HL-60 (cell line): ENCODE measurements at regions not wholly inside any gene's neighbourhood (a gene's known extent, or its start where the extent isn't known, plus 50 kb on each side); places are given as distances from the start of the nearest gene placed in this dataset.

Source experiments
- DNase-seq, 2 experiments: peaks; one replicate each; pipeline ENCODE4 v3.0.0-alpha.2; 2010 to 2020; ENCODE audit warnings: low read depth in 1 of 2, low spot score in 1 of 2
- H3K27ac ChIP-seq: fragments of 250-450 bp; sonication (Bioruptor Pico); replicated peaks from 2 replicates; pipeline ENCODE4 v1.5.1; 2020; ENCODE audit warnings: mild to moderate bottlenecking, moderate library complexity
- H3K27me3 ChIP-seq: fragments of 250-450 bp; sonication (Bioruptor Pico); 2 replicates; pipeline ENCODE4 v1.5.1; 2021; ENCODE audit warnings: mild to moderate bottlenecking, moderate library complexity; ENCODE audit not compliant: insufficient read depth, poor library complexity, severe bottlenecking
- H3K4me3 ChIP-seq: replicated peaks from 2 replicates; pipeline ENCODE4 v1.5.1; 2011; ENCODE audit warnings: mild to moderate bottlenecking, control low read depth, low read length; ENCODE audit not compliant: insufficient read depth
- GABPA ChIP-seq: IDR thresholded peaks from 2 replicates; pipeline ENCODE4 v1.6.1; 2012; ENCODE audit warnings: low read depth
- POLR2AphosphoS5 ChIP-seq: IDR thresholded peaks from 2 replicates; pipeline ENCODE4 v1.6.1; 2012; ENCODE audit warnings: low read depth
- SPI1 ChIP-seq: IDR thresholded peaks from 2 replicates; pipeline ENCODE4 v1.6.1; 2012; ENCODE audit warnings: low read depth, mild to moderate bottlenecking, borderline replicate concordance
- TF ChIP-seq, protein P1 (sequence below): IDR thresholded peaks from one replicate; pipeline ENCODE4 v1.5.1; 2011; ENCODE audit warnings: low read length, control low read depth, inconsistent platforms; ENCODE audit not compliant: insufficient read depth
- TF ChIP-seq, protein P2 (sequence below): IDR thresholded peaks from 2 replicates; pipeline ENCODE4 v1.6.1; 2012; ENCODE audit warnings: low read depth; ENCODE audit not compliant: insufficient replicate concordance

DNA sequence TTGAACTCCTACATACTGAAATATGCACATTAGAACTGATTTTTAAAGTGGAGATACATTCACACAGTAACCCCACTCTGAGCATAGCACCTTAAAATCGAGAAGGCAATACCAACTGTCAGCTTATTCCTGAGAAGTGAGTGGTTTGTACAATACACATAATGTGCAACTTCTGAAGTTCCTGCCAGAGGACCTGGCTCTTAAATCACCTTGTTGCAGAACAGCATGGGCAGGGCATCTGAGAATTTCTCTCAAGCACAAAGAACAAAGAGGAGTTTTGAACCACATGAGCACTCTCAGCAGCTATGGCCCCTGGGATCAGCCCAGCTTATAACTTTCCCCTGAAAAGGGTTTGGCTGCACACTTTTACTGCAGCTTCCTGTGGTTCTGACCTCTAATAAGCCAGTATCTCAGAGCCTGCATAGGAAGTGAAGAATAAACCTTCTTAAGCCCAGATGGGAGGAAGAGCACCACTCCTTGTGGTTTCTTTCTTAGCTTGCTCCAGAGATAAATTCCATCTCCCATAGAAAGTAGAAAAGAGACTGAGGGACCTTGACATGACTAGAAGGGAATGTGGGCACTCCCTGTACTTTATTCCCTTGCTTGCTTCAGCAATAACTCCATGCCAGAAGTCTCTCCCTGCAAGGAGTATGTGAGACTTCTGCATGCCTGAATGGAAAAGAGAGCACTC, 862.3 kb downstream of the SUCLG1 start:
- DNase-seq, result no peak
- TF ChIP-seq, protein P1, sequence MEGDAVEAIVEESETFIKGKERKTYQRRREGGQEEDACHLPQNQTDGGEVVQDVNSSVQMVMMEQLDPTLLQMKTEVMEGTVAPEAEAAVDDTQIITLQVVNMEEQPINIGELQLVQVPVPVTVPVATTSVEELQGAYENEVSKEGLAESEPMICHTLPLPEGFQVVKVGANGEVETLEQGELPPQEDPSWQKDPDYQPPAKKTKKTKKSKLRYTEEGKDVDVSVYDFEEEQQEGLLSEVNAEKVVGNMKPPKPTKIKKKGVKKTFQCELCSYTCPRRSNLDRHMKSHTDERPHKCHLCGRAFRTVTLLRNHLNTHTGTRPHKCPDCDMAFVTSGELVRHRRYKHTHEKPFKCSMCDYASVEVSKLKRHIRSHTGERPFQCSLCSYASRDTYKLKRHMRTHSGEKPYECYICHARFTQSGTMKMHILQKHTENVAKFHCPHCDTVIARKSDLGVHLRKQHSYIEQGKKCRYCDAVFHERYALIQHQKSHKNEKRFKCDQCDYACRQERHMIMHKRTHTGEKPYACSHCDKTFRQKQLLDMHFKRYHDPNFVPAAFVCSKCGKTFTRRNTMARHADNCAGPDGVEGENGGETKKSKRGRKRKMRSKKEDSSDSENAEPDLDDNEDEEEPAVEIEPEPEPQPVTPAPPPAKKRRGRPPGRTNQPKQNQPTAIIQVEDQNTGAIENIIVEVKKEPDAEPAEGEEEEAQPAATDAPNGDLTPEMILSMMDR, result no peak
- TF ChIP-seq, protein P2, sequence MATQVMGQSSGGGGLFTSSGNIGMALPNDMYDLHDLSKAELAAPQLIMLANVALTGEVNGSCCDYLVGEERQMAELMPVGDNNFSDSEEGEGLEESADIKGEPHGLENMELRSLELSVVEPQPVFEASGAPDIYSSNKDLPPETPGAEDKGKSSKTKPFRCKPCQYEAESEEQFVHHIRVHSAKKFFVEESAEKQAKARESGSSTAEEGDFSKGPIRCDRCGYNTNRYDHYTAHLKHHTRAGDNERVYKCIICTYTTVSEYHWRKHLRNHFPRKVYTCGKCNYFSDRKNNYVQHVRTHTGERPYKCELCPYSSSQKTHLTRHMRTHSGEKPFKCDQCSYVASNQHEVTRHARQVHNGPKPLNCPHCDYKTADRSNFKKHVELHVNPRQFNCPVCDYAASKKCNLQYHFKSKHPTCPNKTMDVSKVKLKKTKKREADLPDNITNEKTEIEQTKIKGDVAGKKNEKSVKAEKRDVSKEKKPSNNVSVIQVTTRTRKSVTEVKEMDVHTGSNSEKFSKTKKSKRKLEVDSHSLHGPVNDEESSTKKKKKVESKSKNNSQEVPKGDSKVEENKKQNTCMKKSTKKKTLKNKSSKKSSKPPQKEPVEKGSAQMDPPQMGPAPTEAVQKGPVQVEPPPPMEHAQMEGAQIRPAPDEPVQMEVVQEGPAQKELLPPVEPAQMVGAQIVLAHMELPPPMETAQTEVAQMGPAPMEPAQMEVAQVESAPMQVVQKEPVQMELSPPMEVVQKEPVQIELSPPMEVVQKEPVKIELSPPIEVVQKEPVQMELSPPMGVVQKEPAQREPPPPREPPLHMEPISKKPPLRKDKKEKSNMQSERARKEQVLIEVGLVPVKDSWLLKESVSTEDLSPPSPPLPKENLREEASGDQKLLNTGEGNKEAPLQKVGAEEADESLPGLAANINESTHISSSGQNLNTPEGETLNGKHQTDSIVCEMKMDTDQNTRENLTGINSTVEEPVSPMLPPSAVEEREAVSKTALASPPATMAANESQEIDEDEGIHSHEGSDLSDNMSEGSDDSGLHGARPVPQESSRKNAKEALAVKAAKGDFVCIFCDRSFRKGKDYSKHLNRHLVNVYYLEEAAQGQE, result no peak
- TF ChIP-seq GABPA (no peak), SPI1 (no peak), POLR2AphosphoS5 (no peak)
- no peak overlapping the region for H3K4me3 ChIP-seq

DNA sequence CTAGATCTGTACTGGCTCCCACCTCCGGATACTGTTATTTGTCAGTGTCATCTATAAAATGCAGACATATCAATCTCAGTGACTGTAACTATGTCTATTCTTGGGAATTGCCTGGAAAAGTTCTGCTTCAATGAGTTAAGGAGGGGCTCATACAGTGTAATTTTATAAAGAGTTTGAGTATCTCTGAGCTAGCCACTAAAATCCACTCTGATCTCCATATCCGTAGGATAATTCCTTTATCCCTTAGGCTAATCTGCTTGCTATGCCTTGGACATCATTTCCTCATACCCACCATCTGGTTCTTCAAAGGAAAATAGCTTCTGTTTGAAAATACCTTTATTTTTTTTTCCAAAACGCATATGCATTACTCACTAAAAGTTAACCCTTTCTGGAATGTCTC, 863.2 kb downstream of the SUCLG1 start:
- no peak overlapping the region for H3K27ac ChIP-seq
- no peak for DNase-seq
- no peaks in the 10 kb centered on the region for H3K27me3 ChIP-seq
- TF ChIP-seq GABPA (no peak), SPI1 (no peak), POLR2AphosphoS5 (no peak)
- TF ChIP-seq, protein P2, result no peak
- TF ChIP-seq, protein P1, result no peak
- no peak overlapping the region for H3K4me3 ChIP-seq

More for the DNA sequence above, 862.3 kb downstream of the SUCLG1 start:
- no peaks in the 10 kb centered on the region for H3K27me3 ChIP-seq
- H3K27ac ChIP-seq, result no peak overlapping the region

DNA sequence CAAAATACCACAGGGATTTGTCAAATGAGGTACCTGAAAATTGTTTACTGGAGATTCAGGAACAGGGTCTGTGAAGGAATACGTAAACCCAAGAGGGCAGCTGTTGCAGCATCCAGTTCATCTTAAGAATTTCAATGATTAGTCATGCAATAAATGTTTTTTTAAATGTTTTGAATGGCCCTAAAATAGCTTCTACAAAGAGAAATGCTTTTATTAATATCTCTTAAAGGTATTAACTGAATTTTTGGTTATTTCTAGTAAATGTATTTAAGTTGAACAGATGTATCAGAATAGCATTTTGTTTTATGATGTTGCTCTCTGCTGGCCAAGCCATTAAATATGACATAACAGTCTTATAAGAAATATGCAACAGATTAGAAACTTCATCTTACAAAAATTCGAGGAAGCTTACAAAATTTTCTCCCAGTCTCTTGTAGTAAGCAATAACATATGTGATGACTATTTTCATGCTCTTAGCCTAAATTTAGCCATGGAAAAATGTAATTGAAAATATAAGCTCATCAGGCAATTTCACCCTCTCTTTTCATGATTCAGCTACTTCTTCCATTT, 863.9 kb downstream of the SUCLG1 start:
- Histone ChIP-seq H3K27me3 (no peaks in the 10 kb centered on the region), H3K27ac (no peak overlapping the region), H3K4me3 (no peak overlapping the region)
- no peak for TF ChIP-seq GABPA
- TF ChIP-seq POLR2AphosphoS5, result no peak
- TF ChIP-seq, protein P2, result no peak
- TF ChIP-seq SPI1, result no peak
- TF ChIP-seq, protein P1, result no peak
- no peak for DNase-seq
